GM12878 (cell line): ENCODE measurements at regions not wholly inside any gene's neighbourhood (a gene's known extent, or its start where the extent isn't known, plus 50 kb on each side); places are given as distances from the start of the nearest gene placed in this dataset.

Source experiments
- EP300 ChIP-seq, 2 experiments: fragments of 150-350 bp in 1 of 2; IDR thresholded peaks; 2 replicates each; pipeline ENCODE4 v1.6.1; 2011 to 2012; ENCODE audit warnings: low read depth in 2 of 2, low read length in 2 of 2, borderline replicate concordance in 1 of 2, improper control_type of control experiment in 1 of 2, inconsistent platforms in 1 of 2; ENCODE audit not compliant: control insufficient read depth in 1 of 2
- ZNF384 ChIP-seq: IDR thresholded peaks from 2 replicates; pipeline ENCODE4 v1.6.1; 2012; ENCODE audit warnings: low read depth, mild to moderate bottlenecking, low read length, improper control_type of control experiment, borderline replicate concordance
- TF ChIP-seq, protein P1 (sequence below), 3 experiments: IDR thresholded peaks in 2 of 3; conservative IDR thresholded peaks in 1 of 3; 2 replicates each; pipeline ENCODE4 v1.5.1; 2011; ENCODE audit warnings: low read depth in 3 of 3, low read length in 3 of 3, mild to moderate bottlenecking in 3 of 3, control low read depth in 2 of 3, moderate library complexity in 2 of 3, inconsistent platforms in 1 of 3, mixed read lengths in 1 of 3; ENCODE audit not compliant: control insufficient read depth in 2 of 3, insufficient read depth in 1 of 3; ENCODE audit errors: extremely low read depth in 1 of 3
- TF ChIP-seq, protein P2 (sequence below): IDR thresholded peaks from 2 replicates; pipeline ENCODE4 v1.6.1; 2011; ENCODE audit warnings: mild to moderate bottlenecking, low read depth, low read length, moderate library complexity; ENCODE audit not compliant: insufficient replicate concordance
- TF ChIP-seq, protein P3 (sequence below): fragments of 450-650 bp; formaldehyde crosslinking; IDR thresholded peaks from 2 replicates; pipeline ENCODE4 v1.4.0; 2020; ENCODE audit warnings: mild to moderate bottlenecking, moderate library complexity
- TF ChIP-seq, protein P4 (sequence below): IDR thresholded peaks from 2 replicates; pipeline ENCODE4 v1.6.1; 2012; ENCODE audit warnings: low read length, inconsistent platforms

DNA sequence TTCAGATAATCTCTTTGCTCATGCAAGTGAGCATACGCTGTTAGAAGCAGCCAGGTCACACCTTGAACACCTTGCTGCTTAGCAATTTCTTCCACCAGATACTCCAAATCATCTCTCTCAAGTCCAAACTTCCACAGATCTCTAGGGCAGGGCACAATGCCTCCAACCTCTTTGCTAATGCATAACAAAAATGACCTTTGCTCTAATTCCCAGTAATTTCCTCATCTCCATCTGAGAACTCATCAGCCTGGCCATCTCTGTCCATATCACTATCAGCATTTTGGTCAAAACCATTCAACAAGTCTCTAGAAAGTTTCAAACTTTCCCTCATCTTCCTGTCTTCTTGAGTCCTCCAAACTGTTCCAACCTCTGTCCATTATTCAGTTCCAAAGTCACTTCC is 139.3 kb upstream of the NR4A3 start:
- TF ChIP-seq, protein P1, sequence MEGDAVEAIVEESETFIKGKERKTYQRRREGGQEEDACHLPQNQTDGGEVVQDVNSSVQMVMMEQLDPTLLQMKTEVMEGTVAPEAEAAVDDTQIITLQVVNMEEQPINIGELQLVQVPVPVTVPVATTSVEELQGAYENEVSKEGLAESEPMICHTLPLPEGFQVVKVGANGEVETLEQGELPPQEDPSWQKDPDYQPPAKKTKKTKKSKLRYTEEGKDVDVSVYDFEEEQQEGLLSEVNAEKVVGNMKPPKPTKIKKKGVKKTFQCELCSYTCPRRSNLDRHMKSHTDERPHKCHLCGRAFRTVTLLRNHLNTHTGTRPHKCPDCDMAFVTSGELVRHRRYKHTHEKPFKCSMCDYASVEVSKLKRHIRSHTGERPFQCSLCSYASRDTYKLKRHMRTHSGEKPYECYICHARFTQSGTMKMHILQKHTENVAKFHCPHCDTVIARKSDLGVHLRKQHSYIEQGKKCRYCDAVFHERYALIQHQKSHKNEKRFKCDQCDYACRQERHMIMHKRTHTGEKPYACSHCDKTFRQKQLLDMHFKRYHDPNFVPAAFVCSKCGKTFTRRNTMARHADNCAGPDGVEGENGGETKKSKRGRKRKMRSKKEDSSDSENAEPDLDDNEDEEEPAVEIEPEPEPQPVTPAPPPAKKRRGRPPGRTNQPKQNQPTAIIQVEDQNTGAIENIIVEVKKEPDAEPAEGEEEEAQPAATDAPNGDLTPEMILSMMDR (IDR thresholded peaks at IDR 0.05 in 2 of 3, conservative IDR thresholded peaks at IDR 0.05 in 1 of 3; ENCODE audit: control insufficient read depth in 2 of 3, extremely low read depth in 1 of 3, insufficient read depth in 1 of 3, low read depth in 3 of 3, low read length in 3 of 3): no peak
- TF ChIP-seq, protein P2, sequence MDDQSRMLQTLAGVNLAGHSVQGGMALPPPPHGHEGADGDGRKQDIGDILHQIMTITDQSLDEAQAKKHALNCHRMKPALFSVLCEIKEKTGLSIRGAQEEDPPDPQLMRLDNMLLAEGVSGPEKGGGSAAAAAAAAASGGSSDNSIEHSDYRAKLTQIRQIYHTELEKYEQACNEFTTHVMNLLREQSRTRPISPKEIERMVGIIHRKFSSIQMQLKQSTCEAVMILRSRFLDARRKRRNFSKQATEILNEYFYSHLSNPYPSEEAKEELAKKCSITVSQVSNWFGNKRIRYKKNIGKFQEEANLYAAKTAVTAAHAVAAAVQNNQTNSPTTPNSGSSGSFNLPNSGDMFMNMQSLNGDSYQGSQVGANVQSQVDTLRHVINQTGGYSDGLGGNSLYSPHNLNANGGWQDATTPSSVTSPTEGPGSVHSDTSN: no peak
- TF ChIP-seq EP300 (IDR thresholded peaks at IDR 0.05; ENCODE audit: borderline replicate concordance in 1 of 2, control insufficient read depth in 1 of 2, low read depth in 2 of 2, low read length in 2 of 2): no peak
- no peak for TF ChIP-seq ZNF384
- TF ChIP-seq, protein P3, sequence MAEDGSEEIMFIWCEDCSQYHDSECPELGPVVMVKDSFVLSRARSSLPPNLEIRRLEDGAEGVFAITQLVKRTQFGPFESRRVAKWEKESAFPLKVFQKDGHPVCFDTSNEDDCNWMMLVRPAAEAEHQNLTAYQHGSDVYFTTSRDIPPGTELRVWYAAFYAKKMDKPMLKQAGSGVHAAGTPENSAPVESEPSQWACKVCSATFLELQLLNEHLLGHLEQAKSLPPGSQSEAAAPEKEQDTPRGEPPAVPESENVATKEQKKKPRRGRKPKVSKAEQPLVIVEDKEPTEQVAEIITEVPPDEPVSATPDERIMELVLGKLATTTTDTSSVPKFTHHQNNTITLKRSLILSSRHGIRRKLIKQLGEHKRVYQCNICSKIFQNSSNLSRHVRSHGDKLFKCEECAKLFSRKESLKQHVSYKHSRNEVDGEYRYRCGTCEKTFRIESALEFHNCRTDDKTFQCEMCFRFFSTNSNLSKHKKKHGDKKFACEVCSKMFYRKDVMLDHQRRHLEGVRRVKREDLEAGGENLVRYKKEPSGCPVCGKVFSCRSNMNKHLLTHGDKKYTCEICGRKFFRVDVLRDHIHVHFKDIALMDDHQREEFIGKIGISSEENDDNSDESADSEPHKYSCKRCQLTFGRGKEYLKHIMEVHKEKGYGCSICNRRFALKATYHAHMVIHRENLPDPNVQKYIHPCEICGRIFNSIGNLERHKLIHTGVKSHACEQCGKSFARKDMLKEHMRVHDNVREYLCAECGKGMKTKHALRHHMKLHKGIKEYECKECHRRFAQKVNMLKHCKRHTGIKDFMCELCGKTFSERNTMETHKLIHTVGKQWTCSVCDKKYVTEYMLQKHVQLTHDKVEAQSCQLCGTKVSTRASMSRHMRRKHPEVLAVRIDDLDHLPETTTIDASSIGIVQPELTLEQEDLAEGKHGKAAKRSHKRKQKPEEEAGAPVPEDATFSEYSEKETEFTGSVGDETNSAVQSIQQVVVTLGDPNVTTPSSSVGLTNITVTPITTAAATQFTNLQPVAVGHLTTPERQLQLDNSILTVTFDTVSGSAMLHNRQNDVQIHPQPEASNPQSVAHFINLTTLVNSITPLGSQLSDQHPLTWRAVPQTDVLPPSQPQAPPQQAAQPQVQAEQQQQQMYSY (CRISPR knock-in tag): no peak
- TF ChIP-seq, protein P4, sequence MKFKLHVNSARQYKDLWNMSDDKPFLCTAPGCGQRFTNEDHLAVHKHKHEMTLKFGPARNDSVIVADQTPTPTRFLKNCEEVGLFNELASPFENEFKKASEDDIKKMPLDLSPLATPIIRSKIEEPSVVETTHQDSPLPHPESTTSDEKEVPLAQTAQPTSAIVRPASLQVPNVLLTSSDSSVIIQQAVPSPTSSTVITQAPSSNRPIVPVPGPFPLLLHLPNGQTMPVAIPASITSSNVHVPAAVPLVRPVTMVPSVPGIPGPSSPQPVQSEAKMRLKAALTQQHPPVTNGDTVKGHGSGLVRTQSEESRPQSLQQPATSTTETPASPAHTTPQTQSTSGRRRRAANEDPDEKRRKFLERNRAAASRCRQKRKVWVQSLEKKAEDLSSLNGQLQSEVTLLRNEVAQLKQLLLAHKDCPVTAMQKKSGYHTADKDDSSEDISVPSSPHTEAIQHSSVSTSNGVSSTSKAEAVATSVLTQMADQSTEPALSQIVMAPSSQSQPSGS: no peak
